ENCODE measurements at regions not wholly inside any gene's neighbourhood (a gene's known extent, or its start where the extent isn't known, plus 50 kb on each side); places are given as distances from the start of the nearest gene placed in this dataset.
A peak's percentile ranks its signal among the peaks of the same experiment; 100 is the strongest.

- no peak for DNase-seq (ENCODE audit: low read depth)
These were observed 94.6 kb upstream of the UST start for GRCh38 chr6:148652205-148652604.

DNA sequence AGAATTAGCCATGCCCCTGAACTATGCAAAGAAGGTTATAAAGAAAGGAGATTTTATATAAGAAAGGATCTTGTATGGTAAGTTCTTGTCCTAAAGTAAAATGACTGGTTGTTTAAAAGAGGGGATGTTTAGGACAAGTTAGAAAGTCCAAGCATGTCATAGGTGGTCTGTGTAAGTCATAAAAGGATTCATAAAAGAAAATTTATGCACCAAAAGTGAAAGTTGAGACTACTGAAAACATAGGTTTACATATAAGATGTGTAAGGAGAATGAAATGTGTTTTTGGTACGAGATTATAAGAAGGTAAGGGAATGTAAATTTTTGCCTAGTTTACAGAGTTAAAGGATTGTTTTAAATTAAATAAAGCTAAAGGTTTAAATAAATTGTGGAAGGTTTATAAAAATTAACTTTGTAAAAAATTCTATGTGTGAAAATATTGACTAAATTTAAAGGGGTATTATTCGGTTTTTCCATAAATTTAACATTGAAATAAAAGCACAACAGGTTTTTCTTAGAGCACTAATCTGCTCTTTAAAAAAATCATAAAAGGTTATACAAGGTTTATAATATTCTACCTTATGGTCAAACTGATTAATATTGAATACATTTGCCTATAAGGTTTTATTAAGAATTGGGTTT lies 93.6 kb upstream of the UST start:
- no peak for DNase-seq (ENCODE audit: low read depth)

- peak; percentile 60 for DNase-seq (ENCODE audit: low read depth)
These were observed 89.8 kb upstream of the UST start for GRCh38 chr6:148657048-148657447.

GRCh38 chr6:148658681-148659430 lies 88.0 kb upstream of the UST start:
- no peak for DNase-seq (ENCODE audit: low read depth)

DNA sequence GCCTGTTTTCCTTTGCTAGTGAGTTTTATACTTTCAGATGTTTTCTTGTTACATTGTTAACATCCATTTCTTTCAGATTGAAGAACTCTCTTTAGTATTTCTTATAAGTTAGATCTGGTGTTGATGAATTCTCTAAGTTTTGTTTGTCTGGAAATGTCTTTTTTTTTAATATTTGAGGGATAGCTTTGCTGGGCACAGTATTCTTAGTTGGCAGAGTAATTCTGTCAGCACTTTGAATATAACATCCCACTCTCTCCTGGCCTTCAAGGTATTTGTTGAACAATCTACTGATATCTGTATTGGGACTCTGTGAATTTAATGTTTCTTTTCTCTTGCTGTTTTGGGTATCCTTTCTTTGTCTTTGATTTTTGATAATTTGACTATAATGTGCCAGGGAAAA lies 79.4 kb upstream of the UST start:
- DNase-seq (ENCODE audit: low read depth), result no peak

DNA sequence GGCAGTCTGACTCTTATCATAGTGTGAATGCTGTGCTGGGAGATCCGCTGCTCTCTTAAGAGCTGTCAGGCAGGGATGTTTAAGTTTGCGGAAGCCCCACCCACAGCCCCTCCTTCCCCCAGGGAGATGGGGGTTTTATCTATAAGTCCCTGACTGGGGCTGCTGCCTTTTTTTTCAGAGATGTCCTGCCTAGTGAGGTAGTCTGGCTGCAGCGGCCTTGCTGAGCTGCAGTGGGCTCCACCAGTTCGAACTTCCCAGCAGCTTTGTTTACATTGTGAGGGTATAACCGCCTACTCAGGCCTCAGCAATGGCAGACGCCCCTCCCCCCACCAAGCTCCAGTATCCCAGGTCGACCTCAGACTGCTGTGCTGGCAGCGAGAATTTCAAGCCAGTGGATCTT lies 75.7 kb upstream of the UST start:
- DNase-seq (ENCODE audit: low read depth), result no peak

DNA sequence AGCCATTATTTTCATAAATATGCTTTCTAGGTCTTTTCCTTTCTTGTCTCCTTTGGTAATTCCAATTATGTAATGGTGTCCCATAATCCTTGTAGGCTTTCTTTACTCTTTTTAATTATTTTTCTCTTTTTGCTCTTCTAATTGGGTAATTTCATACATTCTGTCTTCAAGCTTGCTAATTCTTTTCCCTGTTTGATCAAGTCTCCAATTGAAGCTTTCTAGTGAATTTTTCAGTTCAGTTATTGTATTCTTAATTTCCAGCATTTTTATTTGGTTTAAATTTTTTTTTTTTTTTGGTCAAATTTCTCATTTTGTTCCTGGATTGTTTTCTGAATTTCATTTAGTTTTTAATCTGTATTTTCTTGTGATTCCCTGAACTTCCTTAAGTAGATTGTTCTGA lies 74.9 kb upstream of the UST start:
- DNase-seq (ENCODE audit: low read depth), result no peak

- DNase-seq (ENCODE audit: low read depth), result no peak
These were observed 72.5 kb upstream of the UST start for GRCh38 chr6:148674306-148674705.

- DNase-seq (ENCODE audit: low read depth), result no peak
These were observed 69.0 kb upstream of the UST start for GRCh38 chr6:148677594-148678476.

- no peak for DNase-seq (ENCODE audit: low read depth)
These were observed 68.1 kb upstream of the UST start for GRCh38 chr6:148678682-148679081.

GRCh38 chr6:148681666-148682065 lies 65.2 kb upstream of the UST start:
- no peak for DNase-seq (ENCODE audit: low read depth)

GRCh38 chr6:148682252-148682651 lies 64.6 kb upstream of the UST start:
- DNase-seq (ENCODE audit: low read depth), result no peak

GRCh38 chr6:148682990-148683389 lies 63.8 kb upstream of the UST start:
- DNase-seq (ENCODE audit: low read depth), result no peak

DNA sequence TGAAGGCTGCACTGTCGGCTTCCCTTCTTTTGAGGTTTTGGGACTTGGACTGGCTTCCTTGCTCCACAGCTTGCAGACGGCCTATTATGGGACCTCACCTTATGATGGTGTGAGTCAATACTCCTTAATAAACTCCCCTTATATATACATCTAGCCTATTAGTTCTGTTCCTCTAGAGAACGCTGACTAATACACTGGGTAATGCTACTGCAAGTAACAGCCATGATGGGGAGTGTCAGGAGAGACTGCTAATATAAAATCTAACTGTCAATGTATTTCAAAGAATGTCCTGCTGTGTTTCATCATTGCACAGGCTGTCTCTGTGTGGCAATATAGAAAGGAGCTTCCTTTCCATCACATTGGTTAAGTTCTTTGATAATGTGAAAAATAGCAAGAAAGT lies 57.7 kb upstream of the UST start:
- peak; percentile 4 for DNase-seq (ENCODE audit: low read depth)

DNA sequence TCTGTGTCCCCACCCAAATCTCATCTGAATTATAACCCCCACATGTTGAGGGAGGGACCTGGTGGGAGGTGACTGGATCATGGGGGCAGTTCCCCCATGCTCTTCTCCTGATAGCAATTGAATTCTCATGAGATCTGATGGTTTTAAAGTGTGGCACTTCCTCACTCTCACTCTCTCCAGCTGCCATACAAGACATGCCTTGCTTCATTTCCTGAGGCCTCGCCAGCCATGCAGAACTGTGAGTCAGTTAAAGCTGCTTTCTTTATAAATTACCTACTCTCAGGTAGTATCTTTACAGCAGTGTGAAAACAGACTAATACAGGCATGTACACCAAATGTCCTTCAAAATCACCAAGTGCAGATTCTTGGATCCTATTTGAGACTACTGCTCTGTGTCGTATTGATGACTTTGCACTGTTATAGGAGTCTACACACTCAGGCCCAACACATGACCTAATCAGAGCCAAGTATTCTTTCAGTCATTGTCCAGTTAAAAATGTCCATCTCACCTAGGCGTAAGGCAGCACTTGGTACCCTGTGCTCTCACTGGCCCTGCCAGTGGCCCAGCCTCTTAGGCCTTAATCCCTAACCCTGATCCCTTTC lies 52.8 kb upstream of the UST start:
- no peak for DNase-seq (ENCODE audit: low read depth)

Measured in HT1080 (cell line).